ENCODE measurements at regions not wholly inside any gene's neighbourhood (a gene's known extent, or its start where the extent isn't known, plus 50 kb on each side); places are given as distances from the start of the nearest gene placed in this dataset.

- TF ChIP-seq CTCF (IDR thresholded peaks at IDR 0.05) (no peak), POLR2A (IDR thresholded peaks at IDR 0.05) (no peak), POLR2AphosphoS5 (IDR thresholded peaks at IDR 0.05) (no peak)
Measured at GRCh38 chr21:15480160-15480559, 249.6 kb upstream of the USP25 start.
